ENCODE measurements at regions not wholly inside any gene's neighbourhood (a gene's known extent, or its start where the extent isn't known, plus 50 kb on each side); places are given as distances from the start of the nearest gene placed in this dataset.

GRCh38 chr19:28242317-28242927, 970.5 kb downstream of the UQCRFS1 start:
- no peak for TF ChIP-seq SPI1 (IDR thresholded peaks at IDR 0.05; ENCODE audit: low read depth, low read length)
- TF ChIP-seq POLR2AphosphoS5 (IDR thresholded peaks at IDR 0.05; ENCODE audit: low read depth, low read length), result no peak
- no peak for TF ChIP-seq POLR2A (IDR thresholded peaks at IDR 0.05; ENCODE audit: low read depth, low read length)
- TF ChIP-seq TAF1 (IDR thresholded peaks at IDR 0.05; ENCODE audit: low read depth, low read length), result no peak

Measured in GM12891 (cell line).